Activated B cell treated with CpG ODN at 0.5 μM for 24 hours (primary cell): ENCODE measurements at regions not wholly inside any gene's neighbourhood (a gene's known extent, or its start where the extent isn't known, plus 50 kb on each side); places are given as distances from the start of the nearest gene placed in this dataset.

Experiments
- ATAC-seq: fragments of 200-7000 bp; cut with Tn5 transposase; one replicate; pipeline ENCODE4 v1.10.0; 2021; ENCODE audit warnings: low read depth, mild to moderate bottlenecking, moderate library complexity
- CTCF ChIA-PET: fragments of 350-600 bp; sonication (Branson Sonifier 250); formaldehyde crosslinking; loops from one replicate; lab custom pipeline; 2021; ENCODE audit warnings: antibody characterized with exemption; lab: Charles Lee
- POLR2A ChIA-PET: fragments of 350-600 bp; sonication (Branson Sonifier 250); formaldehyde crosslinking; loops from one replicate; lab custom pipeline; 2021; ENCODE audit warnings: antibody characterized with exemption; lab: Charles Lee
- DNase-seq: peaks from one replicate; pipeline ENCODE4 v3.0.0; 2022
- H3K27ac Mint-ChIP-seq: one replicate; pipeline ENCODE4 v1.8.0; 2020; ENCODE audit warnings: mixed read lengths
- H3K27me3 Mint-ChIP-seq: one replicate; pipeline ENCODE4 v1.8.0; 2021; ENCODE audit warnings: mixed read lengths
- H3K36me3 Mint-ChIP-seq: one replicate; pipeline ENCODE4 v1.8.0; 2021; ENCODE audit warnings: low read depth, mixed read lengths
- H3K4me1 Mint-ChIP-seq: one replicate; pipeline ENCODE4 v1.8.0; 2021; ENCODE audit warnings: mixed read lengths
- H3K4me3 Mint-ChIP-seq: one replicate; pipeline ENCODE4 v1.8.0; 2020; ENCODE audit warnings: mild to moderate bottlenecking, mixed read lengths
- H3K9me3 Mint-ChIP-seq: one replicate; pipeline ENCODE4 v1.8.0; 2020; ENCODE audit warnings: mixed read lengths
- CTCF ChIP-seq: fragments of 200-600 bp; IDR thresholded peaks from one replicate; pipeline ENCODE4 v1.8.0; 2022; ENCODE audit warnings: antibody characterized with exemption, mild to moderate bottlenecking
- intact Hi-C: fragments of 100-400 bp; cut with micrococcal nuclease; formaldehyde crosslinking; loops from one replicate; pipeline ENCODE4 v1.15.1; 2024

- POLR2A ChIA-PET, result no interaction called here
- no peak for ATAC-seq
- CTCF ChIA-PET, result no interaction called here
- TF ChIP-seq CTCF, result no peak
- no peaks in the 10 kb centered on the region for H3K36me3 Mint-ChIP-seq
- H3K27ac Mint-ChIP-seq, result no peak overlapping the region
- no peak for DNase-seq
- H3K27me3 Mint-ChIP-seq, result no peaks in the 10 kb centered on the region
- no peaks in the 10 kb centered on the region for H3K9me3 Mint-ChIP-seq
- no peaks in the 10 kb centered on the region for H3K4me1 Mint-ChIP-seq
- intact Hi-C loops, result no loop called here
- H3K4me3 Mint-ChIP-seq, result no peak overlapping the region
These were observed 334.3 kb downstream of the GABRB2 start for GRCh38 chr5:161212123-161212712.

- ATAC-seq, result no peak
- TF ChIP-seq CTCF, result no peak
- H3K9me3 Mint-ChIP-seq, result peaks cover 8% of the 10 kb centered on the region
These were observed 345.0 kb downstream of the GABRB2 start for GRCh38 chr5:161201558-161201957.

GRCh38 chr5:161190778-161191177 is 338.8 kb upstream of the ATP10B start:
- no peak for DNase-seq
- intact Hi-C loops, result no loop called here
- Mint-ChIP-seq H3K4me3 (no peak overlapping the region), H3K27ac (no peak overlapping the region), H3K9me3 (no peaks in the 10 kb centered on the region), H3K27me3 (no peaks in the 10 kb centered on the region), H3K36me3 (no peaks in the 10 kb centered on the region), H3K4me1 (no peaks in the 10 kb centered on the region)
- POLR2A ChIA-PET, result no interaction called here
- no peak for ATAC-seq
- CTCF ChIA-PET, result no interaction called here
- TF ChIP-seq CTCF, result no peak

More at GRCh38 chr5:161201558-161201957, 345.0 kb downstream of the GABRB2 start:
- CTCF ChIA-PET, result no interaction called here
- Mint-ChIP-seq H3K27ac (no peak overlapping the region), H3K4me3 (no peak overlapping the region), H3K4me1 (no peaks in the 10 kb centered on the region), H3K36me3 (no peaks in the 10 kb centered on the region), H3K27me3 (no peaks in the 10 kb centered on the region)
- intact Hi-C loops, result no loop called here
- POLR2A ChIA-PET, result no interaction called here
- DNase-seq, result no peak

GRCh38 chr5:161190086-161190485 is 338.1 kb upstream of the ATP10B start:
- no peak for TF ChIP-seq CTCF
- intact Hi-C loops, result no loop called here
- ATAC-seq, result no peak
- no peak overlapping the region for H3K4me3 Mint-ChIP-seq
- no peaks in the 10 kb centered on the region for H3K9me3 Mint-ChIP-seq
- H3K27ac Mint-ChIP-seq, result no peak overlapping the region
- H3K27me3 Mint-ChIP-seq, result no peaks in the 10 kb centered on the region
- no peaks in the 10 kb centered on the region for H3K36me3 Mint-ChIP-seq
- CTCF ChIA-PET, result no interaction called here
- H3K4me1 Mint-ChIP-seq, result no peaks in the 10 kb centered on the region
- DNase-seq, result no peak
- POLR2A ChIA-PET, result no interaction called here

- CTCF ChIA-PET, result no interaction called here
- DNase-seq, result no peak
- Mint-ChIP-seq H3K4me1 (no peaks in the 10 kb centered on the region), H3K9me3 (no peaks in the 10 kb centered on the region), H3K4me3 (no peak overlapping the region), H3K27ac (no peak overlapping the region), H3K36me3 (no peaks in the 10 kb centered on the region), H3K27me3 (no peaks in the 10 kb centered on the region)
- no peak for TF ChIP-seq CTCF
- POLR2A ChIA-PET, result no interaction called here
- intact Hi-C loops, result no loop called here
- ATAC-seq, result no peak
These were observed 337.4 kb upstream of the ATP10B start for GRCh38 chr5:161189452-161189851.
